C1 segment of cervical spinal cord (tissue), 14 donors: ENCODE measurements at regions not wholly inside any gene's neighbourhood (a gene's known extent, or its start where the extent isn't known, plus 50 kb on each side); places are given as distances from the start of the nearest gene placed in this dataset.
"Not testable (repeated sequence)": the region's sequence is repeated elsewhere in the genome, so short reads cannot be mapped to it uniquely, and the experiment has no call there.

Experiments used
- DNase-seq, 14 donors: peaks; one replicate each; lab custom pipeline; 2025; lab: John Stamatoyannopoulos, UW

DNA sequence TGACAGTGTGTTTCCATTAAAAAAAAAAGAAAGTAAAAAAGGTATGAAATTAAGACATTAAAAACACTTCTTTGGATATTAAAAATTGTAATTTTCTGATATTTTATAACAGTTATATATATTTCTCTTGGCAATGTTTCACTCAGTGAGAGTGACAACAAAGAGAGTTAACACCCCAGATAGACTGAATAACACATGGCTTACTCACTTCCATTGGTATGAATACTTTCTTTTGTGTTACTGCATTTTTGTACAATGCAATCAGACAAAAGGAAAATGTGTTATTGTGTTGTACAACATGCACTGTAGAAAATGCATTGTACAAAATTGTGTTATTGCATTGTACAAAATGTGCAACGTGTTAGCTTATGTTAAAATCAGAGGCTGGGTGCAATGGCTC, 676.6 kb upstream of the AMELY start:
- not testable (repeated sequence) for DNase-seq

DNA sequence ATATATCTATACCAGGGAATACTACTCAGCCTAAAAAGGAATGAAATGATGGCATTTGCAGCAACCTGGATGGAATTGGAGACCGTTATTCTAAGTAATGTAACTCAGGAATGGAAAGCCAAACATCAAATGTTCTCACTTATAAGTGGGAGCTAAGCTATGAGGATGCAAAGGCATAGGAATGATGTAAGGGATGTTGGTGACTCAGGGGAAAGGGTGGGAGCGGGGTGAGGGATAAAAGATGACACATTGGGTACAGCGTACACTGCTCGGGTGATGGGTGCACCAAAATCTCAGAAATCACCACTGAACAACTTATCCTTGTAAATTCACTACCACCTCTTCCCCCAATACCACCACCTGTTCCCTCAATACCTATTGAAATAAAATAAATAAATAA, 651.0 kb upstream of the AMELY start:
- no peak for DNase-seq

DNA sequence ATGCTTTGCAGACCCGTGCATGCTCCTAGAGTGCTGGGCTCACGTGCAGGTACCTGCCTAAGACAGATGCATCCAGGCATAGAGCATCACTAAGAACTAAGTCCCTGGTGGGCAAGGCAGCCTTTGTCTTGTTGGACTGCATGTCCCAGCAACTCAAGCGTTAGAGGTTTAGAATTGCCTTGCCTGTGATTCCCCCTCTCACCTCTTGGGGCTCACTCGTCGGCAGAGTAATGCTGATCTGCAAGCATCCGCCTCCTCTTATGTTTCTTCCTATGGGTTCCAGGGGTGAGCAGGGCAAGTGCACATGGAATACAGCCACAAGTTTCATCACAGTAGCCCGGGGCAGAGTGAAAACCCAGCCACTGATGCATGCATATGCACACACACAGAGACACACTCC, 646.1 kb upstream of the AMELY start:
- no peak for DNase-seq

DNA sequence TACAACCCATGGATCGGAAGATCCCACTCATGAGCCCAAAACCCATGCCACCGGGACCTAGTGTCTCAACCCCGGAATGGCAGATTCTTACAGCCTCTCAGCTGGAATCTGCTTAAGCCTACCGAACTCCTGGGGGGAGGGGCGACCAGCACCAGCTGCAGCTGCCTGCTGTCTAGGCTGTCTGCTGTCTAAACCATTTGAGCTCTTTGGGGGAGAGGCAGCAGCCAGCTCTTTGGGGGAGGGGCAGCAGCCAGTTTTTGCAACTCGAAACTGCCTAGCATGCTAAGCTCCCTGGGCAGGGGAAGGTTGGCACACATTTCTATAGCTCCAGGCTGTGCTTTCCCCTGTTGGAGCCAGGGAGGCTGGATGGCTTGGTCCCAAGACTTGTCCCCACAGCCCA, 643.5 kb upstream of the AMELY start:
- DNase-seq: no peak

DNA sequence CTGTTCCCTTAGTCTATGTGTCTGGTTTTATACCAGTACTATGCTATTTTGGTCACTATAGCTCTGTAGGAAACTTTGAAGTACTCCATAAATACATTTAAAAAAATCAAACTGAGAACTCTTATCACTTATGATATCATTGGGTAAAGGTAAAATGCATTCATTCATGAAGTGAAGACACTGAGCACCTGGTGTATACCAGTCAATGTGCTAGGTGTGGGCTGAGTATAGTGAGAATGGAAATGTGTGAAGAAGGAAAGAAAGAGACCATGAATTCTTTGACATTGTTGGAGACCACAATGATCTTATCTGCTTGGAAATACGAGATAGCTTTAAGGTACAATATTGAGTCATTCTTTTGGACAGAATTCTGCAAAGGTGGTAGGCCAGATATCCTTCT, 633.5 kb upstream of the AMELY start:
- DNase-seq: no peak

DNA sequence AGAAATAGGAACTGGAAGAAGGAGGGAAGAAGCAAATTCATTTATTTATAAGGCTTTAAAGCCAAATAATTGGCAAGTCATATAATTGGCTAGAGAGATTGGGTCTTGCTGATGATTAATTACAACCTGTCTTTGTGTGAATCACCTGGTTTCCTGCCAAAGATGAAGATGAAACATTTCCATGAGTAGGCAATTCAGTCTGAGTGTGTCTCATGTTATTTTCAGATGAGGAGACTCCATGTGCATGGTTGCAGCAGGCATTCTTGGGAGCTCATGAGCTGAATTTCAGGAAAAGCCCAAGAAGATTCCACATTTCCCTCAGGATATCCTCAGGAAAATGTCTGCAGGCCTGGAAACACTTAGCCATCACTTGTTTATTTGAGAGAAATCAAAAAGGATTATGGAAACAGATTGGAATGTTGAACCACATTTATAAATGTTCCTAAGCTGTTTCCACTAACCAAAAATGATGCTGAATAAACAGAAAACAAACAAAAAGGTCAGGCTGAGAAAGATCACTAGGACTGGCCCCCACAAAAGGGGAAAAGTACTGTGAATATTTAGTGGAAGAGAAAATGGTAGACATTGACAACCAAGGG, 632.7 kb upstream of the AMELY start:
- DNase-seq: peak in 1 of 14 donors; percentile 51

DNA sequence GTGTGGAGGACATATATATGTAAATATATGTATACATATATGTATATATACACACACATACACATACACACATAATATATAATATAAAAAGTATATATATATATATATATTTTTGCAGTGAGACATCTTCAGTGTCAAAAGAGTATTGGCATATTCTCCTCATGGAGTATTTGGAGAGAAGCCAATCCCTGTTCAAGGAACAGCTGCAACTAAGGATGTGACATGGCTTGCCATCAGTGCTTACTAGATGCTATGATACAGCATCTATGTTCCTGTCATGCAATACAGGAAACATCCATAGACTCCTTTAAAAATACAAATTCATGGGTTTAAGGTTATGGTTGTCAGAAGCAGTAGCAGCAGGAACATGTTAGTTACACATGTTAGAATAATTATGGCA, 632.0 kb upstream of the AMELY start:
- DNase-seq: no peak

DNA sequence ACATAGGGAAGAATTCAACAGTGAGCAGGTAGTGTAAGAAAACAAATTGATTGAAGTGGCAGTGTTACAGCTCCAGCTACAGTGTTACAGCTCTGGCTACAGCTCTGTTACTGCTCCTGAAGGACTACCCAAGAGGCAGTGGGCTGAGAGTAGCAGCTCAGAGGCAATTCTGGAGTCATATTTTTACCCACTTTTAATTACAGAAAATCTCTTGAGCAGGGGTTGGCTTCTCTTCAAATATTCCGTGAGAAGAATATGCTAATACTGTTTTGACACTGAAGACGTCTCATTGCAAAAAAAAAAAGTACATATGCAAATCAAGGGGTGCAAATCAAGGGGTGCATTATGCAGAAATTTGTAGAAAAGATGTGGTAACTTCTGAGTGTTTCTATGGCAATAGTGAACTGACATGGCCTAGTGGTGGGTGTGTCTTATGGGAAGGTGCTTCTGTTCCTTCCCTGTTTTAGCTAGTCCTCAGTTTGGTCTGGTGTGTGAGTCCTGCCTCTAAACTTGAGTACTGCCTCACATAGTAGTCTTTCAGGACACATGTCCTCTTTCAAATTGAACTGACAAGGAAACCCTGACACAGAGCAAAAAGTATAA, 630.8 kb upstream of the AMELY start:
- no peak for DNase-seq

DNA sequence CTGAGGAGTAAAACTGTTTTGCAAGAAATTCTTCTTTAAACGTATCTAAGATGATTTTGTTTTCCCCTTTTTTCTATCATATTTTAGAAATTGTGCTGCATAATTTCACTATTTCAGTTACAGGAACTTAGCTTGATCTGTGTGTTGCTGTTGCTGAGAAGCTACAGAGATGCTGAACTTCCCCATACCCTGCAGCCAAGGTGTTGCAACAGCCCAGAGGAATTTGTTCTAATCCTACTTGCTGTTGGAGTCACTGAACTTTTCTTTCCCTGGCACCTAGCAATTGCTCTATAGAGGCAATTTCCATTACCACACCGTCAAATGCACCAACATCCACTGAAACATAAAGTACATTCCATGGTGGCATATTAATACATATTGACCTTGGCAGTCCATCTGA, 617.8 kb upstream of the AMELY start:
- DNase-seq: no peak

DNA sequence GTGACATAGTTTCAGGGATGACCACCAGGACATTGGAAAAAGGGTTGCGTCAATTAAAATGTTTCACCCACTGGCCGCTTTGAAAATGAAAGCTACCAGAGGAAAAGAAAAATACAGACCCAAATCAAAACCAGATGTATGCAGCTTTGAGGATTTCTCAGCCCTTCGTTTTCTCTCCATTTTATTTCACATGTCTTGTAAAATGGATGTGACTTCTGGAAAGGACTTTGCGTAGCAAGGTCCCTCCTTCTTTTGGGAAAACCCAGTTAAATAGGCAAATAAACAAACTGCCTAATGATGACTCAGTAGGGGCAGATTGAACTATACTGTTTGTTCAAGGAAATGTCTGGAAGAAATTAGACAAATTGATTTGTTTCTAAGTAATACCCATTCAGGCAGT, 616.0 kb upstream of the AMELY start:
- not testable (repeated sequence) for DNase-seq

DNA sequence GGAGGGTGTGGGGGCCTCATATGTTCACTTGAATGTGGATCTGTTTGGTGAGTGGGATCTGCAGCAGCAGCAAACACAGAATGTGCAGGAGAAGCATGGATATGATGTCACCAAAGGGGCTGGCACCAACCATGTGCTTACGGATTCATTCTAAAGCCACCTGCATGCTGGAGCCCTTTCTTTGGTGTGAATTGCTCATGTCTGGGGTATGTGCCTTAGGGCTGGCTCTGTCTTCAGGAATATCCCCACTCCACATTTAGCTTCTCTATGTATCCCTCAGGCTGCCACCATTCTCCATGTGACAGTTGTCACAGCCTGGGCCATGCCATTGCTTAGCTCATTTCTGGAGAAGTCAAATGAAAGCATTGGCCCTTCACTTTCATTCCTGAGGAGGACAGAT, 606.8 kb upstream of the AMELY start:
- no peak for DNase-seq

DNA sequence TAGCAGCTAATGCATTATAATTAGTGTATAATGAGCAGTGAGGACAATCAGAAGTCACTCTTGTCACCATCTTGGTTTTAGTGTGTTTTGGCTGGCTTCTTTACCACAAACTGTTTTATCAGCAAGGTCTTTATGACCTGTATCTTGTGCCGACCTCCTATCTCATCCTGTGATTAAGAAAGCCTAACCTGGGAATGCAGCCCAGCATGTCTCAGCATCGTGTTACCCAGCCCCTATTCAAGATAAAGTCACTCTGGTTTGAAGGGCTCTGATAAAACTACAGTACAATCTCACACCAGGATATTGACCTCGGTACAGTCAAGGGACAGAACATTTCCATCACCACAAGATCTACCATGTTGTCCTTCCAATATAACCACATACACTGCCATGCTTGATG, 604.7 kb upstream of the AMELY start:
- DNase-seq: no peak

DNA sequence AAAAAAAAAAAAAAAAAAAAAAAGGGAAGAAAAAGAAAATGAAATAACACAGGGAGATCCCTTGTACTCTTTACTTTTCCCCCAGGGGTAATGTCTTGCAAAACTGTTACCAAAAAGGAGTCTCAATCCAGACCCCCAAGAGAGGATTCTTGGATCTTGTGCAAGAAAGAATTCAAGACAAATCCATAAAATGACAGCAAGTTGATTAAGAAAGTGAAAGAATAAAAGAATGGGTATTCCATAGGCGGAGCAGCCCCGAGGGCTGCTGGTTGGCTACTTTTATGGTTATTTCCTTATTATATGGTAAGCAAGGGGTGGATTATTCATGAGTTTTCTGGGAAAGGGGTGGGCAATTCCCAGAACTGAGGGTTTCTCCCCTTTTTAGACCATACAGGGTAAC, 604.3 kb upstream of the AMELY start:
- DNase-seq: peak in 1 of 14 donors; percentile 0

DNA sequence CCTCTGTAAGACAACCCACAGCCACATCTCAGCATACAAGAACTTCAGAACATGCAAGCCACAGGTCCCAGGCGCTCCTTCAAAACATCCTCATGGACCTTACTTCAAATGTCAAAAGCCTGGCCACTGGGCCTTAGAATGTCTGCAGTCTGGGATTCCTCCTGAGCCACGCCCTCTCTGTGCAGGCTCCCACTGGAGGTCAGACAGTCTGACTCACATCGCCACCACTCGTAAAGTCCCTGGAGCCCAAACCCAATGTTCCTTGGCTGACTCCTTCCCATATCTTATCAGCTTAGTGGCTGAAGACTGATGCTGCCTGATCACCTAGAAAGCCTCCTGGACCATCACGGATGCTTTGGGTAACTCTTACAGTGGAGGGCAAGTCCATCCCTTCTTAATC, 591.3 kb upstream of the AMELY start:
- DNase-seq: no peak

DNA sequence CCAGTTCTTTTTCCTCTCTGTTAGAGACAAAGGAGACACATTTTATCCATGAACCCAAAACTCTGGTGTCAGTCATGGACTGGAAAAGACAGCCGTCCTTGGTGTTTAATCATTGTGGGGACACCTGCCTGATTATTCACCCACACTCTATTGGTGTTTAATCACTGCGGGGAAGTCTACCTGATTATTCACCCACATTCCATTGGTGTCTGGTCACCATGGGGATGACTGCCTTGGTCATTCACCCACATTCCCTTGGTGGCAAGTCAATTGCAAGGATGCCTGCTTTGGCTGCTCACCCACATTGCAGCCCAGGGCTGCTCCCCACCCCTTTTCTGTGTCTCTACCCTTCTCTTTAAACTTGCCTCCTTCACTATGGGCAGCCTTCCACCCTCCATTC, 589.7 kb upstream of the AMELY start:
- no peak for DNase-seq

DNA sequence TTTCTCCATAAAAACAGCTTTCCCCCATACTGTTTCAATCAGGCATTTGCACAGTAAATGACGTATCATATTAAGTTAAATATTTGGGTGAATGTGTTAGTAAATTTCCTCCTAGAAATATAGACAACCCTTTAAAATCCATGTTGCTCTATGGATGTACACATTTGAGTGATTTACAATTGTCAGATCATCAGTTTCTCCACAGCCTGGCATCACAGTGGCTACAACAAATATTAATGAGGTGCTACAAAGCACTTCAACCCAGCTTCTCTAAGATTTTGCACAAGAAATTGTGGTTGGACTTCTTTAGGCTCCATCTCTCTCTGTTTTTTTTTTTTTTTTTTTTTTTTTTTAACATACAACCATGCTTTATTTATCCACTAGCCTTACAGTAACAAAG, 584.4 kb upstream of the AMELY start:
- DNase-seq: no peak

DNA sequence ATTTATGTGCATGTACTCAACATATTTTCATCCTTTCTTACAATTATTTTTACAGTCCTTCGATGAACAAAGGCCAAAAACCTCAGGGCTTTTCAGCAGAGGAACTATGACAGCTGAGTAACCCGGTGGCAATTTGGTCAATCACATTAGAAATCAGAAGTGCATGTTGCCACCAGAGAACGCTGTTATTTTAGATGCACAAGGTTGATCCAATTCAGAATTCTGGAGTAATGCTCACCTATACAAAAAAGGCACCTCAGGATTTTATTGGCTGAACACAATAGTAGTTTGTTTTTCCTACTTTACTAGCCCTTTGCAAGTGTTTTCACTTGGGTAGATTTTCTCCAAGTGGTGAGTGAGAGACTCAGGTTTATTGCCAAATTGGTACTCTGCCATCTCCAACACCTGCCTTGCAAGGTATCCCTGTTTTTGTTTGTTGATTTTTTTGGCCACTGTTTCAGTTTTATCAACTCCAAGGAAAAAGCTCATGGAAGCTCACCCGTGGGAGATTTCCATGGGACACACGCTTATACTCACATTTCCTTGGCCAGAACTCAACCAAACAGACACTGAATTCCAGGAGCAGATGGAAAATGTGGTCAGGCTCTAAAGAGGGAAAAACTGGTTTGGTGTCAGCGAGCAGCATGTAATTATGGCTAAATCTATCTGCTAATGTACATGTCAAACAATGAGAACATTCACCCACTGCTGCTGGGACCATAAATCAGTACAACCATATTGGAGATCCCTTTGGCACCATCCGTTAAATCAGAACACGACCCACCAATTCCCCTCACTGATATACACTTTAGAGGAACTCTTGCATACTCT, 573.1 kb upstream of the AMELY start:
- peak in 1 of 14 donors; percentile 69 for DNase-seq

DNA sequence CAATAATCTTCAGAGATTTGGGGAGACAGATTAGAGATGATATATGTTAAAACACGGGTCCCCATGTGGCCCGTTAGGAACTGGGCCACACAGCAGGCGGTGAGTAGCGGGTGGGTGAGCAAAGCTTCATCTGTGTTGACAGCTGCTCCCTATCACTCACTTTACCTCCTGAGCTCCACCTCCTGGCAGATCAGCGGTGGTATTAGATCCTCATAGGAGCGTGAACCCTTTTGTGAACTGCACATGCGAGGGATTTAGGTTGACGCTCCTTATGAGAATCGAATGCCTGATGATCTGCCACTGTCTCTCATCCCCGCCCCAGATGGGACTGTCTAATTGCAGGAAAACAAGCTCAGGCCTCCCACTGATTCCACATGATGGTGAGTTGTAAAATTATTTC, 560.4 kb upstream of the AMELY start:
- DNase-seq: no peak

DNA sequence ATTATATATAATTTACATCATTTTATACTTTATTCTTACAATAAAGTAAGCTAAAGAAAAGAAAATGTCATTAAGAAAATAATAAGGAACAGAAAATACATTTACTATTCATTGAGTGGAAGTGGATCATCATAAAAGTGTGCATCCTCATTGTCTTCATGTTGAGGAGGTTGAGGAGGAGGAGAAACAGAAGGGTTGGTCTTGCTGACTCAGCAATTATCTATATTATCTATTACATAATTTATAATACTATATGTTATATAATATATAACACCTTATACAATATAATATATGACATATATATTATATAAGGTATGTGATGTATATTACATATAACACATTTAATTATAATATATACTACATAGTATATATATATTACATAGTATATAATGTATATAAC, 558.5 kb upstream of the AMELY start:
- no peak for DNase-seq

DNA sequence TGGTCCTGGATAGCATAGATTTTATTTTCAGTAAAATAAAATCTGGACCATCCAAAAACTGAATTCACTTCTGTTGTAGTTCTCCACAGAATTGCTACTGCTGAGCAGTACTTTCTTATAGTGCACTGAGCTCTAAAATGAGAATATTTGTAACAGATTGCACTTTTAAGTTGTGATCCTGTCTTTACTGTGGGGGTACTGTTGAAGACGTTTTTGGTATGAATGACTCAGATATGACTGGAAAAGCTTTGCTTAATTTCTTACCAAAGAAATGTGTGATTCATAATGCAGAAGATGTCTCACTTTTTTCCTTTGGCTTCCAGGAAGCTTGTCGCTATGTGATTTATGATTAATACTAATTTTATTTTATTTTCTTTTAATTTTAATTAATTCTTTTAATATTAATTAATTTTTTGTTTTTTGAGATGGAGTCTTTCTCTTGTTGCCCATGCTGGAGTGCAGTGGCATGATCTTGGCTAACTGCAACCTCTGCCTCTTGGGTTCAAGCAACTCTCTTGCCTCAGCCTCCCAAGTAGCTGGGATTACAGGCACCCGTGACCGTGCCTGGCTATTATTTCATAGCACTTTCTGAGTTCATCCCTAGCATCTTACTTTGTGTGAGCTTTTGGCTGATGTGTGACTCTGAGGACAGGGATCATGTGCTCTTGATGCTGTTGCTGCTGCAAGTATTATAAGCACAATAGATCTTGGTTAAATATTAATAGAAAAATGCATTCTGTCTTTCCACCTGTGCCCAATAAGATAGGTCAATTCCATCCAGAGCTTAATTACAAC, 557.6 kb upstream of the AMELY start:
- DNase-seq: no peak

DNA sequence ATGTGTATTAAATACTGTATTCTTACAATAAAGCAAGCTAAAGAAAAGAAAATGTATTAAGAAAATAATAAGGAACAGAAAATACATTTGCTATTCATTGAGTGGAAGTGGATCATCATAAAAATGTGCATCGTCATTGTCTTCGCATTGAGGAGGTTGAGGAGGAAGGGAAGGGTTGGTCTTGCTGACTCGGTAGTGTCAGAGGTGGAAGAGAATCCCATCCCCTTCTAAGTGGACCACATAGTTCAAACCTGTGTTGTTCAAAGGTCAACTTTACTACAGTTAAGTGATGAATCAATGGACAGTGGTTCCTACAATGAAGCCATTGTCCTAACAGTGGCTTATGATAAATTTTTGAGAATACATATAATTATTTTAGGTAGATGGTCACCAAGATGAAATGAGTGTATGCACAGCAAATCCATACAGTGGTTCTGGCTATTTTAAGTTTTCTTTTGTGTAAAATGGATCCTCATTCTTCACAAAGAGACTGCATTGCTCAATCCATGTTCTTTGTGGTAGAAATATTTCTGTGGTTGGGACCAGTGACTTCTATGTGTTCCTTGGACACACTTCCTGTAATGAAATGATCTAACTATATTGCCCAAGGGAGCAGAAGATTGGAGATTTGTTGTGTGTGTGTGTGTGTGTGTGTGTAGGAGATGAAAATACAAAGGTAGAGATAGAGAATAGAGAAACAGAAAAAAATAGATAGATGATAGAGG, 556.4 kb upstream of the AMELY start:
- no peak for DNase-seq

DNA sequence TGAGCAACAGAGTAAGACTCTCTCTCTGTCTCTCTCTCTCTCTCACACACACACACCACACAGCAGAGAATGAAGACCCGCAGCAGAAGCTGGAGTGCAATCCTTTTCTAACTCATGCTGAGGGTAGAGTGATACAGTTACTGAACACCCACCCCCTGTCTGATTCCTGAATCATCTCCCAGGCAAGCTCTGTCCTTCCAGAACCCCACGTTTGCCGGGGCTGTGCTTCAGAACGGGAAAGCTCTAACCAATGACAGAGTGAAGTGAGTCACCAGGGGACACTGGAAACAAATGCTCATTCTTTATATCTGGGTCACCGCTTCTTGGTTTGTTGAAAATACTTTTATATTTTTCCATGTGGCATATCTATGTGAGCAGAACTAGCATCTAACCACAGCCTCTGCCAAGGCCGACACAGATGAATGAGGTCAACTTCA, 553.7 kb upstream of the AMELY start:
- DNase-seq: peak in 1 of 14 donors; percentile 1
